ENCODE measurements at regions not wholly inside any gene's neighbourhood (a gene's known extent, or its start where the extent isn't known, plus 50 kb on each side); places are given as distances from the start of the nearest gene placed in this dataset.

GRCh38 chr9:82736126-82736525 lies 326.8 kb downstream of the RASEF start:
- TF ChIP-seq CTCF (IDR thresholded peaks at IDR 0.05) (no peak), EZH2 (IDR thresholded peaks at IDR 0.05) (no peak)
